ENCODE measurements at regions not wholly inside any gene's neighbourhood (a gene's known extent, or its start where the extent isn't known, plus 50 kb on each side); places are given as distances from the start of the nearest gene placed in this dataset.

GRCh38 chr3:70519026-70519425 is 206.6 kb upstream of the MDFIC2 start:
- TF ChIP-seq POLR2A (IDR thresholded peaks at IDR 0.05; ENCODE audit: low read depth, low read length) = no peak
- TF ChIP-seq TAF1 (IDR thresholded peaks at IDR 0.05; ENCODE audit: borderline replicate concordance, low read depth, low read length) = no peak
